ENCODE measurements at regions not wholly inside any gene's neighbourhood (a gene's known extent, or its start where the extent isn't known, plus 50 kb on each side); places are given as distances from the start of the nearest gene placed in this dataset.

GRCh38 chr3:106631373-106632108, 745.7 kb upstream of the CCDC54 start:
- Histone ChIP-seq H3K36me3 (ENCODE audit: control insufficient read depth, insufficient read depth, low read length) (no peaks in the 10 kb centered on the region), H3K4me2 (ENCODE audit: low read length) (no peak overlapping the region), H3K4me1 (no peaks in the 10 kb centered on the region), H3K27me3 (ENCODE audit: control insufficient read depth, insufficient read depth, low read length) (no peaks in the 10 kb centered on the region), H3K9me3 (ENCODE audit: control insufficient read depth, low read length) (no peaks in the 10 kb centered on the region), H3K79me2 (no peaks in the 10 kb centered on the region), H3K4me3 (ENCODE audit: low read depth, low read length) (no peak overlapping the region), H3K9ac (no peak overlapping the region), H2AFZ (no peak overlapping the region), H3K27ac (no peak overlapping the region)
- TF ChIP-seq CTCF (IDR thresholded peaks at IDR 0.05), result no peak

DNA sequence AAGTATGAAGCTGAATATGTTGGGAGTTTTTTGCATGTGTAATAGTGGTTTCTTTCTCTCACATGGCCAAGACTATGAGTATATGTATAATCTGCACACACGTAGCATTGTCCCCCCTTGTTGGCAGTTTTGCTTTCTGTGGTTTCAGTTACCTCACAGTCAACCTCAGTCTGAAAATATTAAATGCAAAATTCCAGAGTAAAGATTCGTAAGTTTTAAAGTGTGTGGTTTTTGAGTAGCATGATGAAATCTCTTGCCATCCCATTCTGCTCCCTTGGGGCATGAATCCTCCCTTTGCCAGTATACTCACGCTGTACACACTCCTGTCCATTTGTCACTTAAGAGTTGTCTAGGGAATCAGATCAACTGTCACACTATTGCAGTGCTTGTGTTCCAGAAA, 742.0 kb upstream of the CCDC54 start:
- Histone ChIP-seq H3K9me3 (ENCODE audit: control insufficient read depth, low read length) (no peaks in the 10 kb centered on the region), H3K4me3 (ENCODE audit: low read depth, low read length) (no peak overlapping the region), H2AFZ (no peak overlapping the region), H3K9ac (no peak overlapping the region), H3K36me3 (ENCODE audit: control insufficient read depth, insufficient read depth, low read length) (no peaks in the 10 kb centered on the region), H3K27me3 (ENCODE audit: control insufficient read depth, insufficient read depth, low read length) (no peaks in the 10 kb centered on the region), H3K4me2 (ENCODE audit: low read length) (no peak overlapping the region), H3K4me1 (no peaks in the 10 kb centered on the region), H3K79me2 (no peaks in the 10 kb centered on the region), H3K27ac (no peak overlapping the region)
- TF ChIP-seq CTCF (IDR thresholded peaks at IDR 0.05), result no peak

DNA sequence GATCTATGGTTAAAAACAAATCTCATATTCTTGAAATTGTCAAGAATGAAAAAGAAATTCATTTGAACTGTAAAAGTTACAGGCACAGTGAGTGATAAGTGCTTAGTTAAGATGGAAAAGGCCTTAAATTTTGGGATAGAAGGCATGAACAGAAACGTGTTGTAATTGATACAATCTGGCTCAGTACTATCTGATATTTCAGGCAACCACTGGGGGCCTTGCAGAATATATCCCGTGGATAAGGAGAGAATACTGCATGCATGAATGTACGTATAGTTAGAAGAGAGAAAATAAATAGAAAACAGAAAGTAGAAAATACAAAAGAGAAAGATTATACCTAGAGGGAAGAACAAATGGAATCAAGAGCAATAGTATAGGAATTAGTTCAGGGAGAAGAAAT, 741.4 kb upstream of the CCDC54 start:
- H3K9ac ChIP-seq, result no peak overlapping the region
- no peak for TF ChIP-seq CTCF (IDR thresholded peaks at IDR 0.05)
- no peak overlapping the region for H2AFZ ChIP-seq
- no peaks in the 10 kb centered on the region for H3K36me3 ChIP-seq (ENCODE audit: control insufficient read depth, insufficient read depth, low read length)
- H3K4me2 ChIP-seq (ENCODE audit: low read length), result no peak overlapping the region
- no peaks in the 10 kb centered on the region for H3K79me2 ChIP-seq
- H3K27ac ChIP-seq, result no peak overlapping the region
- H3K4me3 ChIP-seq (ENCODE audit: low read depth, low read length), result no peak overlapping the region
- H3K4me1 ChIP-seq, result no peaks in the 10 kb centered on the region
- H3K9me3 ChIP-seq (ENCODE audit: control insufficient read depth, low read length), result no peaks in the 10 kb centered on the region
- H3K27me3 ChIP-seq (ENCODE audit: control insufficient read depth, insufficient read depth, low read length), result no peaks in the 10 kb centered on the region

- no peak overlapping the region for H3K27ac ChIP-seq
- H3K4me1 ChIP-seq, result no peaks in the 10 kb centered on the region
- no peak overlapping the region for H2AFZ ChIP-seq
- no peaks in the 10 kb centered on the region for H3K9me3 ChIP-seq (ENCODE audit: control insufficient read depth, low read length)
- no peaks in the 10 kb centered on the region for H3K79me2 ChIP-seq
- no peaks in the 10 kb centered on the region for H3K36me3 ChIP-seq (ENCODE audit: control insufficient read depth, insufficient read depth, low read length)
- no peaks in the 10 kb centered on the region for H3K27me3 ChIP-seq (ENCODE audit: control insufficient read depth, insufficient read depth, low read length)
- H3K4me2 ChIP-seq (ENCODE audit: low read length), result no peak overlapping the region
- H3K9ac ChIP-seq, result no peak overlapping the region
- TF ChIP-seq CTCF (IDR thresholded peaks at IDR 0.05), result no peak
- H3K4me3 ChIP-seq (ENCODE audit: low read depth, low read length), result no peak overlapping the region
These were observed 736.9 kb upstream of the CCDC54 start for GRCh38 chr3:106640353-106640752.

GRCh38 chr3:106642161-106642560, 735.1 kb upstream of the CCDC54 start:
- H3K4me1 ChIP-seq, result no peaks in the 10 kb centered on the region
- no peak overlapping the region for H3K4me2 ChIP-seq (ENCODE audit: low read length)
- H3K79me2 ChIP-seq, result no peaks in the 10 kb centered on the region
- no peaks in the 10 kb centered on the region for H3K9me3 ChIP-seq (ENCODE audit: control insufficient read depth, low read length)
- H3K27ac ChIP-seq, result no peak overlapping the region
- no peak overlapping the region for H3K9ac ChIP-seq
- TF ChIP-seq CTCF (IDR thresholded peaks at IDR 0.05), result no peak
- H3K27me3 ChIP-seq (ENCODE audit: control insufficient read depth, insufficient read depth, low read length), result no peaks in the 10 kb centered on the region
- H2AFZ ChIP-seq, result no peak overlapping the region
- H3K36me3 ChIP-seq (ENCODE audit: control insufficient read depth, insufficient read depth, low read length), result no peaks in the 10 kb centered on the region
- no peak overlapping the region for H3K4me3 ChIP-seq (ENCODE audit: low read depth, low read length)

Measured in parathyroid adenoma (tissue), 2 donors.